HUES6 (cell line): ENCODE measurements at regions not wholly inside any gene's neighbourhood (a gene's known extent, or its start where the extent isn't known, plus 50 kb on each side); places are given as distances from the start of the nearest gene placed in this dataset.
"Not testable (repeated sequence)": the region's sequence is repeated elsewhere in the genome, so short reads cannot be mapped to it uniquely, and the experiment has no call there.

ENCODE experiments used
- H3K27ac ChIP-seq: 2 replicates; pipeline ENCODE4 v1.7.0; 2013; ENCODE audit warnings: low read depth, mild to moderate bottlenecking, low read length, inconsistent platforms
- H3K27me3 ChIP-seq: 2 replicates; pipeline ENCODE4 v1.6.1; 2013; ENCODE audit warnings: low read length; ENCODE audit not compliant: control insufficient read depth, insufficient read depth
- H3K36me3 ChIP-seq: 2 replicates; pipeline ENCODE4 v1.6.1; 2013; ENCODE audit warnings: low read length; ENCODE audit not compliant: control insufficient read depth, insufficient read depth
- H3K4me1 ChIP-seq: 2 replicates; pipeline ENCODE4 v1.6.1; 2013; ENCODE audit warnings: low read length; ENCODE audit not compliant: control insufficient read depth, insufficient read depth
- H3K4me3 ChIP-seq: 2 replicates; pipeline ENCODE4 v1.5.1; 2013; ENCODE audit warnings: low read depth, low read length
- H3K9ac ChIP-seq: one replicate; pipeline ENCODE4 v1.6.1; 2013; ENCODE audit warnings: mild to moderate bottlenecking, low read length
- H3K9me3 ChIP-seq: 2 replicates; pipeline ENCODE4 v1.6.1; 2013; ENCODE audit warnings: low read depth, low read length; ENCODE audit not compliant: control insufficient read depth, insufficient read depth

DNA sequence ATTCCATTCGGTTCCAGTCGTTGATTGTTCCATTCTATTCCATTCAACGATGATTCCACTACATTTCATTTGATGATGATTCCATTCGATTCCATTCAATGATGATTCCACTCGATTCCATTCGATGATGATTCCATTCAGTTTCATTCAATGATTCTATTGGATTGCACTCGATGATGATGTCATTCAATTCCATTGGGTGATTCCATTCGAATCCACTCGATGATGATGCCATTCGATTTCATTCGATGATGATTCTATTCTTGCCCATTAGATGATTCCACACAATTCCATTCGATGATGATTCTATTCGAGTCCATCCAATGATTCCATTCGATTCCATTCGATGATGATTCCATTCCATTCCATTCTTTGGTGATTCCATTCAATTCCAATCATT, 1283.7 kb downstream of the TP53TG3F start:
- no peaks in the 10 kb centered on the region for H3K4me1 ChIP-seq
- no peak overlapping the region for H3K27ac ChIP-seq
- H3K9me3 ChIP-seq = peaks cover 81% of the 10 kb centered on the region
- no peak overlapping the region for H3K9ac ChIP-seq
- H3K4me3 ChIP-seq = no peak overlapping the region
- no peaks in the 10 kb centered on the region for H3K27me3 ChIP-seq
- H3K36me3 ChIP-seq = no peaks in the 10 kb centered on the region; the same call in 1 of the 2 replicates

DNA sequence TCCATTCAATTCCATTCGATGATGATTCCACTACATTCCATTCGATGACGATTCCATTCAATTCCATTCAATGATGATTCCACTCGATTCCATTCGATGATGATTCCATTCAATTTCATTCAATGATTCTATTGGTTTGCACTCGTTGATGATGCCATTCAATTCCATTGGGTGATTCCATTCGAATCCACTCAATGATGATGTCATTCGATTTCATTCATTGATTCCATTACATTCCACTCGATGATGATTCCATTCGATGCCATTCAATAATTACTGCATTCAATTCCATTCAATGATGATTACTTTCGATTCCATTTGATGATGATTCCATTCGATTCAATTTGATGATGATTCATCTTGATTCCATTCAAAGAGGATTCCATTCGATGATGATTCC, 1299.4 kb downstream of the TP53TG3F start:
- Histone ChIP-seq H3K4me3 (no peak overlapping the region), H3K9me3 (peaks cover 100% of the 10 kb centered on the region)

DNA sequence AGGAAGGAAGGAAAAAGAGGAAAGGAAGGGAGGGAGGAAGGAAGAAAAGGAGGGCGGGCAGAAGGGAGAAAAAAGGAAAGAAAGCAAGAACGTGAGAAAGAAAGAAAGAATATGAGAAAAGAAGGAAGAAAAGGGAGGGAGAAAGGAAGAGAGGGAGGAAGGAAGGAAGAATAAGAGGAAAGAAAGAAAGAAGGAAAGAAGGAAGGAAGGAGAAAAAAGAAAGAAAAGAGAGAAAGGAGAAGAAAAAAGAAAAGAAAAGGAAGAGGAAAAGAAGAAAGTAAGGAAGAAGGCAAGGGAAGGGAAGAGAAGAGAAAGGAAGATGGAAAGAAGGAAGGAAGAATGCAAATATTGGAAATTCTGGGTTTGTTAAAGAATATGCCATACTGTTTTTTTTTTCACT, 1332.4 kb downstream of the TP53TG3F start:
- H3K9ac ChIP-seq, H3K36me3 ChIP-seq, H3K27me3 ChIP-seq, H3K27ac ChIP-seq, H3K4me1 ChIP-seq, H3K4me3 ChIP-seq, H3K9me3 ChIP-seq: not testable (repeated sequence)

More for the DNA sequence above, 1299.4 kb downstream of the TP53TG3F start:
- Histone ChIP-seq H3K27me3 (no peaks in the 10 kb centered on the region), H3K4me1 (no peaks in the 10 kb centered on the region), H3K27ac (no peak overlapping the region), H3K9ac (no peak overlapping the region), H3K36me3 (no peaks in the 10 kb centered on the region)

DNA sequence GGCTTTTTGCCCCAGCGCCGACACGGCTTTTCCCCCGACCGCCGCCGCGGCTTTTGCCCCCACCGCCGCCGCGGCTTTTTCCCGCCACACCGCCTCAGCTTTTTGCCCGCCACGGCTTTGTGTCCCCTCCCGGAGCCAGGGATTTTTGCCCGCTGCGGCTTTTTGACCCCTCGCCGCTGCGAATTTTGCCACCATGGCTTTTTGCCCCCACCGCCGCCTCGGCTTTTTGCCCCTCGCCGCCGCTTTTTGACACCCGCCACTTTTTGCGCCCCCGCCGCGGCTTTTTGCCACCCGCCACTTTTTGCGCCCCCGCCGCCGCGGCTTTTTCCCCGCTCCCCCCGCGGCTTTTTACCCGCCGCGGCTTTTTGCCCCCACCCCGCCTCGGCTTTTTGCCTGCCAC, 1342.5 kb downstream of the TP53TG3F start:
- Histone ChIP-seq H3K36me3 (no peaks in the 10 kb centered on the region), H3K27me3 (no peaks in the 10 kb centered on the region), H3K9ac (no peak overlapping the region), H3K27ac (no peak overlapping the region), H3K4me1 (no peaks in the 10 kb centered on the region), H3K9me3 (peaks cover 15% of the 10 kb centered on the region), H3K4me3 (no peak overlapping the region)

DNA sequence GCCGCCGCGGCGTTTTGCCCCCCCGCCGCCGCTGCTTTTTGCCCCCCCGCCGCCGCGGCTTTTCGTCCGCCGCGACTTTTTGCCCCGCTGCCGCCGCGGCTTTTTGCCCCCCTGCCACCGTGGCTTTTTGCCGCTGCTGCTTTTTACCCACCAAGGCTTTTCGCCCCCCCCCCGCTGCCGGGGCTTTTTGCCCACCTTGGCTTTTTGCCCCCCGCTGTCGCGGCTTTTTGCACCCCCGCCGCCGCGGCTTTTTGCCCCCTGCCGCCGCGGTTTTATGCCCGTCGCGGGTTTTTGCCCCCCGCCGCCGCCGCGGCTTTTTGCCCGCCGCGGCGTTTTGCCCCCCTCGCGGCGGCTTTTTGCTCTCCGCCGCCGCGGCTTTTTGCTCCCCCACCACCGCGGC, 1343.0 kb downstream of the TP53TG3F start:
- H3K4me3 ChIP-seq = no peak overlapping the region
- H3K27me3 ChIP-seq = no peaks in the 10 kb centered on the region
- peaks cover 19% of the 10 kb centered on the region for H3K9me3 ChIP-seq
- no peak overlapping the region for H3K9ac ChIP-seq
- no peaks in the 10 kb centered on the region for H3K4me1 ChIP-seq
- no peak overlapping the region for H3K27ac ChIP-seq
- H3K36me3 ChIP-seq = no peaks in the 10 kb centered on the region

DNA sequence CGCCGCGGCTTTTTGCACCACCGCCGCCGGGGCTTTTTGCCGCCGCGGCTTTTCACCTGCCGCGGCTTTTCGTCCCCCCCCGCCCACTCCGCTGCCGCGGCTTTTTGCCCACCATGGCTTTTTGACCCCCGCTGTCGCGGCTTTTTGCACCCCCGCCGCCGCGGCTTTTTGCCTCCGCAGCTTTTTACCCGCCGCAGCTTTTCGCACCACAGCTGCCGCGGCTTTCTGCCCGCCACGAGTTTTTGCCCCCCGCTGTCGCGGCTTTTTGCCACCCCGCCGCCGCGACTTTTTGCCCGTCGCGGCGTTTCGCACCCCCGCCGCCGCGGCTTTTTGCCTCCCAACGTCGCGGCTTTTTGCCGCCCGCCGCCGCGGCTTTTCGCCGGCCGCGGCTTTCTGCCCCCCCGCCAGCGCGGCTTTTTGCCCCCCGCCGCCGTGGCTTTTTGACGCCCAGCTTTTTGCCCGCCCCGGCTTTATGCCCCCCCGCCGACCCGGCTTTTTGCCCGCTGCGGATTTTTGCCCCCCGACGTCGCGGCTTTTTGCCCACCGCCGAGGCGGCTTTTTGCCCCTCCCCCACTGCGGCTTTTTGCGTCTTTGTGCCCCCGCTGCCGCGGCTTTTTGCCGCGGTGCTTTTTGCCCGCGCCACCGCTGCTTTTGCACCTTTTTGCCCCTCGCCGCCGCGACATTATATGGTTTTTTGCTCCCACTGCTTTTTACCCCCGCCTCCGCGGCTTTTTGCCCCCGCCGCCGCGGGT, 1343.6 kb downstream of the TP53TG3F start:
- no peaks in the 10 kb centered on the region for H3K27me3 ChIP-seq
- peaks cover 25% of the 10 kb centered on the region for H3K9me3 ChIP-seq
- H3K4me1 ChIP-seq = no peaks in the 10 kb centered on the region
- no peaks in the 10 kb centered on the region for H3K36me3 ChIP-seq
- no peak overlapping the region for H3K9ac ChIP-seq
- H3K4me3 ChIP-seq = no peak overlapping the region
- no peak overlapping the region for H3K27ac ChIP-seq

DNA sequence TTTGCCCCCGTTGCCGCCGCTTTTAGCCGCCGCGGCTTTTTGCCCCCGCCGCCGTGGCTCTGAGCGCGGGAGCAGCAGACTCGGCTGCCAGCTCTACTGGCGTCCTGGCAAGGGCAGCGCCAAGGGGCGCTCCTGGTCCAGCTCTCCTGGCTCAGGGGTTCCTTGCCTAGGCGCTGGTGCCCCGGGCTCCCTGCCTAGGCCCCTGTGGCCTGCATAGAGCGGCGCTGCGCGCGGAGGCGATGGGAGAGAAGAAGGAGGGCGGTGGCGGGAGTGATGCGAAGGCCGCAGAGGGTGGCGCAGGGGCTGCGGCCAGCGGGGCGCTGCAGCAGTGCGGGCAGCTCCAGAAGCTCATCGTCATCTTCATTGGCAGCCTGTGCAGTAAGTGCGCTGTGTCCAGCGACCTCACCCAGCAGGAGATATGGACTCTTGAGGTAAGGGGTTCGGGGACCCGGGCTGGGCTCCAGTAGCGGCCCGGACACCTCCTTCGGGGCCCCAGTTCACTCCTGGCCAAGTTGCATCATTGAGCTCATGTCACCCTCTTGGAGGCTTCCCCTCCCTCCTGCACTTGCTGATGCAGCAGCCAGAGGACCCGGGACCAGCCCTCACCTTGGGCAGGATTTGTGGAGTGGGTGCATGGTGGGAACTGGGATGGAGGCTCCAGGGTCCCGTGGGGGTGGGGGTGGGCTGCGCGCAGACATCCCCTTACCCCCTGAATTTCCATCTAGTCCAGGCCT, 1344.4 kb downstream of the TP53TG3F start:
- H3K4me1 ChIP-seq = no peaks in the 10 kb centered on the region
- H3K27me3 ChIP-seq = no peaks in the 10 kb centered on the region
- H3K9me3 ChIP-seq = peaks cover 28% of the 10 kb centered on the region
- H3K36me3 ChIP-seq = no peaks in the 10 kb centered on the region
- H3K9ac ChIP-seq = no peak overlapping the region
- no peak overlapping the region for H3K27ac ChIP-seq
- no peak overlapping the region for H3K4me3 ChIP-seq

DNA sequence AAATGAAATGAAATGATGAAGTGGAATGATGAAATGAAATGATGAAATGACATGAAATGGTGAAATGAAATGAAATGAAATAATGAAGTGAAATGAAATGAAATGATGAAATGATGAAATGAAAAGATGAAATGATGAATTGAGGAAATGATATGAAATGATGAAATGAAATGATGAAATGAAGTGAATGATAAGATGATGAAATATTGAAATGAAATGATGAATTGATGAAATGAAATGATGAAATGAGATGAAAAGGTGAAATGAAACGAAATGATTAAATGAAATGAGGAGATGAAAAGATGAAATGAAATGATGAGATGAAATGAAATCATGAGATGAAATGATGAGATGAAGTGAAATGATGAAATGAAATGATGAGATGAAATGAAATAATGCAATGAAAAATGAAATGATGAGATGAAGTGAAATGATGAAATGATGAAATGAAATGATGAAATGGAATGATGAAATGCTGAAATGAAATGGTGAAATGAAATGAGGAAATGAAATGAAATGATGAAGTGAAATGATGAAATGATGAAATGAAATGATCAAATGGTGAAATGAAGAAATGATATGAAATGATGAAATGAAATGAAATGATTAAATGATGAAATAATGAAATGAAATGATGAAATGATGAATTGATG, 1347.7 kb downstream of the TP53TG3F start:
- not testable (repeated sequence) for H3K27me3 ChIP-seq, H3K4me1 ChIP-seq, H3K9ac ChIP-seq, H3K4me3 ChIP-seq, H3K27ac ChIP-seq, H3K36me3 ChIP-seq
- H3K9me3 ChIP-seq = peaks cover 28% of the 10 kb centered on the region

DNA sequence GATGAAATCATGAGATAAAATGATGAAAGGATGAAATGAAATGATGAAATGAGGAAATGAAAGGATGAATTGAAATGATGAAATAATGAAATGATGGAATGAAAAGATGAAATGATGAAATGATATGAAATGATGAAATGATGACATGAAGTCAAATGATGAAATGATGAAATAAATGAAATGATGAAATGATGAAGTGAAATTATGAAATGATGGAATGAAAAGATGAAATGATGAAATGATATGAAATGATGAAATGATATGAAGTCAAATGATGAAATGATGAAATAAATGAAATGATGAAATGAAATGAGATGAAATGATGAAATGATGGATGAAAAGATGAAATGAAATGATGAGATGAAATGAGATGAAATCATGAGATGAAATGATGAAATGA, 1348.4 kb downstream of the TP53TG3F start:
- not testable (repeated sequence) for H3K27me3 ChIP-seq, H3K4me1 ChIP-seq, H3K36me3 ChIP-seq, H3K9ac ChIP-seq, H3K27ac ChIP-seq, H3K4me3 ChIP-seq
- peaks cover 28% of the 10 kb centered on the region for H3K9me3 ChIP-seq

DNA sequence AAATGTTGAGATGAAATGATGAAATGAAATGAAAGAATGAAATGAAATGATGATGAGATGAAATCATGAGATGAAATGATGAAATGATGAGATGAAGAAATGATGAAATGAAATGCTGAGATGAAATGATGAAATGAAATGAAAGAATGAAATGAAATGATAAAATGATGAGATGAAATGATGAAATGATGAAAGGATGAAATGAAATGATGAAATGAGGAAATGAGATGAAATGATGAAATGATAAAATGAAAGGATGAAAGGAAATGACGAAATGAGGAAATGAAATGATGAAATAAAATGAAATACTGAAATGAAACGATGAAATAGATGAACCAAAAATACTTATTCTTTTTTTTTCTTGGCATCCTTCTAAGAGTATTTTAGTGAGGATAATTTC, 1349.1 kb downstream of the TP53TG3F start:
- not testable (repeated sequence) for H3K27me3 ChIP-seq, H3K4me1 ChIP-seq, H3K9ac ChIP-seq, H3K27ac ChIP-seq, H3K36me3 ChIP-seq, H3K4me3 ChIP-seq
- peaks cover 28% of the 10 kb centered on the region for H3K9me3 ChIP-seq
